ENCODE measurements at regions not wholly inside any gene's neighbourhood (a gene's known extent, or its start where the extent isn't known, plus 50 kb on each side); places are given as distances from the start of the nearest gene placed in this dataset.
"Not testable (repeated sequence)": the region's sequence is repeated elsewhere in the genome, so short reads cannot be mapped to it uniquely, and the experiment has no call there.

DNA sequence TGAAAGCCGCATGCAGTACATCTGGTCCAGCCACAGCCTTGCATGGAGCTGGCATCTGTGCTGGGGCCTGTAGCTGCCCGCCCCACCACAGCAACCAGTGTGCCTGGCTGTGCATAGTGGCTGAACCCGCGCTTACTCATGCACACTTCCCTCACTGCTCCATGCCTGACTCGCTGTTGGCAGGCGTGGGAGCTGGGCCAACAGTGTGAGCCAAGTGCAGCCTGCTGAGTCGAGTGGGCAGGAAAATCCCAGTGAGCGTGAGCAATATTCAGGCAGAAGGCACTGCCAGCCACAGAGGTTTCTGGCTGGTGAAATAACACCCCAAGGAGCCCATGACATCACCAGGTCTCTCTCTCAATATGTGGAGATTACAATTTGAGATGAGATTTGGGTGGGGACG is 1674.1 kb upstream of the TMEFF2 start:
- DNase-seq (ENCODE audit: low read depth in 2 of 2), result no peak

DNA sequence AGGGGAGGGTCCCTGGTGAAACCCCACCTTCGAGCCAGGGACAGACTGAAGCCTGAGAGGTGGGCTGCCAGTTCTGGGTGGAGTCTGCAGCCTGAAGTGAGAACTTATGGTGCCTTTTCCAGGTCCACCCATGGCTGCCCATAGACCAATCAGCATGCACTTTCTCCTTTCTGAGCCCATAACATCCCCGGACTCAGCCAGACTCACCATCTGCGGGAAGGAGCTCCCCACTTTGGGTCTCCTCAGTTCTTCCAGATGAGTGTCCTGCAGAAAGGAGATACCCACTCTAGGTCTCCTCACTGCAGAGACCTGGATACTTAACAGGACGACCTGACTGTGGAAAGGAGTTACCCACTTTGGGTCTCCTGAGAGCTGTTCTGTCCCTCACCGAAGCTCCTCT is 1673.4 kb upstream of the TMEFF2 start:
- no peak for DNase-seq (ENCODE audit: low read depth in 2 of 2)

- DNase-seq (ENCODE audit: low read depth in 2 of 2), result no peak
Observed at GRCh38 chr2:193867454-193867853, 1672.7 kb upstream of the TMEFF2 start.

DNA sequence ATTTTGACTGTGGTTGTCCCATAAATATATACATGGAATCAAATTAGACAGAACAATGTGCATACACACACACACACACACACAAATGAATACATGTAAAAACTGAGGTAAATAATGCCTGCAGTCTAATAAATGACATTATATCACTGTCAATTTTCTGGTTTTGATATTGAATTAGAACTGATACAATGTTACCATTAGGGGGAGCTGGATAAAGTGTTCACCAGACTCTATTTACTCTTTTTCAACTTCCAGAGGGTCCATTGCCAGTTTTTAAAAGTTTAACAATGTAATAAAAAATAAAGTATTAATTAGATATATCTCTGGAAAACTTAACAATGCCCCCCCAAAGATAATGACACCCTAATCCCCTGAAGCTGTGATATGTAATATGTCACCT is 1666.8 kb upstream of the TMEFF2 start:
- DNase-seq (ENCODE audit: low read depth in 2 of 2), result no peak

DNA sequence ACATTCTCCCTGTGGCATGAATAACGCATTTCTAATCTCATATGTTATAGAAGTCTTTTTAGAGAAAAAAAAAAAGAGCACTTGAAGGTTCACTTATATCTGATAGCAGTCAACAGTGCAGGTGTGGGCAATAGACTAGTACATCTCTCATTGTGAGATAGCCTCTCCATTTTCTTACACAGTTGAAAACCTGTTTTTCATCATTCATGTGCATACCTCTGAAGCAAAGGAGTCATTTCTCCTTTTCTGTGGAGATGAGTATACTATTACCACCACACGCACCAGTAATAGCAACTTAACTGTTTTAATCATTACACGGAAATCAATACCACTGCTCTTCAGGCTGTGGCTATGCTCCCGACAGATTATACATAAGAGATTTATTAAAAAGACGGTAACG is 1653.3 kb upstream of the TMEFF2 start:
- no peak for DNase-seq (ENCODE audit: low read depth in 2 of 2)

DNA sequence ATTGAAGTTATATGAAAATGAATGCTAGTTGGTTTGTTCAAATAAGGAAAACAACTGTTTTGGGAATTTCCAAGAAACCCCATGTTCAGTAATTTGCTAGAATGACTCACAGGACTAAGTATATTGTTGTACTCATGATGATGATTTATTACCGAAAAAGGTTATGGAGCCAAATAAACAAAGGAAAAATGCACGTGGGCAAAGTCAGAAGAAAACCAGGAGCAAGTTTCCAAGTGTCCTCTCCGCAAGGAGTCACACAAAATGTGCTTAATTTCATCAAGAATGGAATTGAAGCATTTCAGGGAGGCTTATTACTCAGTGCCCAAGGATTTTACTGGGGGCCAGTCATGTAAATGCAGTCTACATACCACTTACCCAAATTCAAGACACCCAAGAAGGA is 1652.4 kb upstream of the TMEFF2 start:
- DNase-seq (ENCODE audit: low read depth in 2 of 2), result no peak

GRCh38 chr2:193845604-193846003 is 1650.9 kb upstream of the TMEFF2 start:
- DNase-seq (ENCODE audit: low read depth in 2 of 2), result no peak

- DNase-seq (ENCODE audit: low read depth in 2 of 2), result no peak
Observed at GRCh38 chr2:193843675-193844074, 1648.9 kb upstream of the TMEFF2 start.

GRCh38 chr2:193841384-193842150 is 1646.8 kb upstream of the TMEFF2 start:
- no peak for DNase-seq (ENCODE audit: low read depth in 2 of 2)

- DNase-seq (ENCODE audit: low read depth in 2 of 2), result no peak
Observed at GRCh38 chr2:193837111-193837738, 1642.5 kb upstream of the TMEFF2 start.

DNA sequence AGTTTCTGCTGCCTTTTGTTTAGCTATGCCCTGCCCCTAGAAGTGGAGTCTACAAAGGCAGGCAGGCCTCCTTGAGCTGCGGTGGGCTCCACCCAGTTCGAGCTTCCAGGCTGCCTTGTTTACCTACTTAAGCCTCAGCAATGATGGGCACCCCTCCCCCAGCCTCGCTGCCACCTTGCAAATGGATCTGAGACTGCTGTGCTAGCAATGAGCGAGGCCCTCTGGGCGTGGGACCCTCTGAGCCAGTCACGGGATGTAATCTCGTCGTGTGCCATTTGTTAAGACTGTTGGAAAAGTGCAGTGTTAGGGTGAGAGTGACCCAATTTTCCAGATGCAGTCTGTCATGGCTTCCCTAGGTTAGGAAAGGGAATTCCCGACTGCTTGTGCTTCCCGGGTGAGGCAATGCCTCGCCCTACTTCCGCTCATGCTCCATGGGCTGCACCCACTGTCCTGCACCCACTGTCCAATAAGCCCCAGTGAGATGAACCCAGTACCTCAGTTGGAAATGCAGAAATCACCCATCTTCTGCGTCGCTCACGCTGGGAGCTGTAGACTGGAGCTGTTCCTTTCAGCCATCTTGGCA is 1641.8 kb upstream of the TMEFF2 start:
- DNase-seq (ENCODE audit: low read depth in 2 of 2), result not testable (repeated sequence)

DNA sequence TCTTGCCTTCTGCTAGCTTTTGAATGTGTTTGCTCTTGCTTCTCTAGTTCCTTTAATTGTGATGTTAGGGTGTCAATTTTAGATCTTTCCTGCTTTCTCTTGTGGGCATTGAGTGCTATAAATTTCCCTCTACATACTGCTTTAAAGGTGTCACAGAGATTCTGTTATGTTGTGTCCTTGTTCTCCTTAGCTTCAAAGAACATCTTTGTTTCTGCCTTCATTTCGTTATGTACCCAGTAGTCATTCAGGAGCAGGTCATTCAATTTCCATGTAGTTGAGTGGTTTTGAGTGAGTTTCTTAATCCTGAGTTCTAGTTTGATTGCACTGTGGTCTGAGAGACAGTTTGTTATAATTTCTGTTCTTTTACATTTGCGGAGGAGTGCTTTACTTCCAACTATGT is 1639.2 kb upstream of the TMEFF2 start:
- not testable (repeated sequence) for DNase-seq (ENCODE audit: low read depth in 2 of 2)

GRCh38 chr2:193824474-193824873 is 1629.7 kb upstream of the TMEFF2 start:
- DNase-seq (ENCODE audit: low read depth in 2 of 2), result no peak

- DNase-seq (ENCODE audit: low read depth in 2 of 2), result no peak
Observed at GRCh38 chr2:193818801-193819499, 1624.2 kb upstream of the TMEFF2 start.

DNA sequence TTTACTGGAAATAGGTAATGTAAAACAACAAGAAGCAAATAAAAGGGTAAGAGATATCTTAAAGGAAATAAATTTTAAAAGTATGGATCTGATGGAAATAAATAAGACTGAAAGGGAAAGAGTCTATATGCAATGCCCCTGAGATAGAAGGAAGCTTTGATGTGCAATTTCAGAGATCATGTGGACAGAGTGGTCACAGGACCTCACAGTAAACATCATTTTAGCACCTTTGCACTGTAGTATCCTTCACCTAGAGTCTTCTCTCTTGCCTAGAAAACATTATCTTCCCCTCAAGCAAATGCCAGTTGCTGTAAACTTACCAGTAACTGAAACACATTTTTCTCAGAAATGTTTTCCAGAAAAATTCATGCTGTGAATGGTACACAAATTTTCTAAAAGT is 1621.3 kb upstream of the TMEFF2 start:
- DNase-seq (ENCODE audit: low read depth in 2 of 2), result no peak

GRCh38 chr2:193810533-193810932 is 1615.8 kb upstream of the TMEFF2 start:
- DNase-seq (ENCODE audit: low read depth in 2 of 2), result no peak

- no peak for DNase-seq (ENCODE audit: low read depth in 2 of 2)
Observed at GRCh38 chr2:193808877-193809276, 1614.1 kb upstream of the TMEFF2 start.

GRCh38 chr2:193806088-193806774 is 1611.5 kb upstream of the TMEFF2 start:
- no peak for DNase-seq (ENCODE audit: low read depth in 2 of 2)

- DNase-seq (ENCODE audit: low read depth in 2 of 2), result no peak
Observed at GRCh38 chr2:193796847-193797246, 1602.1 kb upstream of the TMEFF2 start.

DNA sequence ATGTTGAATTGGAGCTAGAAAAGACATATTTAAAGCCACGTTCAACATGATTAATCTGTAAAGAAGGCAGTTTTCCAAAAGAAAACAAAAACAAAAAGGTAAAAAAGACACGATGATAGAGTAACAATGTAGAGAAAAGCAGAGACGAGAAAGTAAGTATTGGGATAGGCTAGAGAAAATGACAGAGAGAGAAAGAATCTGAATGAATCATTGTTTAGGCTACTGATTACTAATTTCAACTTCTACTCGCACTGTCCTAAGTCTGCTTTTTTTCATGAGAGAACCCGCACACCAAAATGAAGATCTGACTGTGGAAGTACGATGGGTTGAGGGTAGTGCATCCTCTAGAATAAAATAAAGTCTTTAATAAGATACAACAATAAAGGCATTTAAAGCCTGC is 1599.2 kb upstream of the TMEFF2 start:
- no peak for DNase-seq (ENCODE audit: low read depth in 2 of 2)

GRCh38 chr2:193783681-193784080 is 1588.9 kb upstream of the TMEFF2 start:
- no peak for DNase-seq (ENCODE audit: low read depth in 2 of 2)

GRCh38 chr2:193778293-193778692 is 1583.6 kb upstream of the TMEFF2 start:
- DNase-seq (ENCODE audit: low read depth in 2 of 2), result no peak

All from stimulated activated CD8-positive, alpha-beta memory T cell treated with anti-CD3 and anti-CD28 coated beads, Interleukin-2, amount 100 ng/mL, for 1 hour (primary cell).